Stimulated activated CD8-positive, alpha-beta memory T cell treated with anti-CD3 and anti-CD28 coated beads, Interleukin-4, amount 100 ng/mL, for 4 hours (primary cell): ENCODE measurements at regions not wholly inside any gene's neighbourhood (a gene's known extent, or its start where the extent isn't known, plus 50 kb on each side); places are given as distances from the start of the nearest gene placed in this dataset.
"Not testable (repeated sequence)": the region's sequence is repeated elsewhere in the genome, so short reads cannot be mapped to it uniquely, and the experiment has no call there.

Experiments
- DNase-seq, 2 donors: peaks; one replicate each; pipeline ENCODE4 v3.0.0-alpha.2; 2020; ENCODE audit warnings: low read depth in 2 of 2, low spot score in 1 of 2

DNA sequence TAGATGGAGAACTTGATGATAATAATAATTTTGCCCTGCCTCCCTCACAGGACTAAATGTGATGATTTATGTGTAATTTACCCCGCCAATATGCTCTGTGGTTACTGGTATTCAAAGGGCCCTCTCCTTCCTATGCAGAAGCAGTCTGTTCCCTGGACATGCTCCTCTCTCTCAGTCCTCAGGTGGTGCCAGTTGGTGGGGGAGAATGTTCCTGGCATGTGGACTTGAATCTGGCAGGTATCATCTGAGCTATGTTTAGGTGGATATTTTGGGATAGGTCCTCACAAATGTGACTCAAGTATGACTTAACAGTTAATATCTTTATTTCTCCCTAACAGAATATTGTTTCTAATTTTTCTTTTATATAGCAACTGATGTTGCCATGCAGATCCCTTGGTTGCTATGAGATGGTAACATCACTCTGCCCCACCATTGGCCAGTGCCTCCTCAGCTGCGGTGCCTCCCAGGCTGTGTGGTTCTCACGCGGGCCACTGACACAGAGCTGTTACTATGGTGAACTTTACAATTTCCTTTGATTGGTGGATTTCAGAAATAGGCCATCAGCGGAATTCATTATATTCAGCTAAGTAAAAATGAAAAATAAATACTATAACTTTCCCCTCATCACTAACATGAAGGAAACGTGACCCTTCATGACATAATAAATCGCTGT lies 106.7 kb upstream of the PELI1 start:
- DNase-seq: no peak

DNA sequence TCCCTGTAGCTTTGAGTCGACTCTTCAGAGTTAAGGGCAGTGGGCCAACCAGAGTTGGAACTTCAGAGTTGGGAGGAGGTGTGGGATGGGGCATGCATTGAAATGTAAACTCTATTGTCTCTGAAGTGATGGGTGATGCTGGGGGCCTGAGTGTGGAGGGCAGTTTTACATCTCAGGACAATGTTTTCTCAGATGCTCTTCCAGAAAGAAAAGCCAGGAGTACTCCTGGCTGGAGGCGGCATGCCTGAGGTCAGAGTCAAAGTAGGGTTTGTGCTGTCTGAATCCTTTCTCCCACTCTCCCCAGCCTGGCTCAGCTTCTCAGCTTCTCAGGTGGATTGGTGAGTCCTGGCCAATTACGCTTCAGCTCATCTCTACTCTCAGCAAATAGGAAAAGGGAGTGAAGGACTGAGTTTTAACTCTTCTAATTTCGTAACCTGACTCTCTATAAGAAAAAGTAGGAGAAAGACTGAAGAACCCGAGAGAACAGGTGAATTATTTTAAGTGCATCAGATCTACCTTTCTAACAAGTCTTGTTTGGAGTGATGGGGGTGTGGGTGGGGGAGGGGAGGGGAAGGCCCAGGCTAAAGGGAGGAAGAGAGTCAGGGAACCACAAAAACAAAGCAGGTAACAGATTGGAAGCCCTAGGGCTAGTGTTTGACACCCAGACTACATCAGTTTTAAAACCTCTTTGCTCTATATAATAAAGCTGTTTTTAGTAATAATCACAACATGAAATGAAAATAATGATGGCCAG lies 107.5 kb upstream of the PELI1 start:
- no peak for DNase-seq

DNA sequence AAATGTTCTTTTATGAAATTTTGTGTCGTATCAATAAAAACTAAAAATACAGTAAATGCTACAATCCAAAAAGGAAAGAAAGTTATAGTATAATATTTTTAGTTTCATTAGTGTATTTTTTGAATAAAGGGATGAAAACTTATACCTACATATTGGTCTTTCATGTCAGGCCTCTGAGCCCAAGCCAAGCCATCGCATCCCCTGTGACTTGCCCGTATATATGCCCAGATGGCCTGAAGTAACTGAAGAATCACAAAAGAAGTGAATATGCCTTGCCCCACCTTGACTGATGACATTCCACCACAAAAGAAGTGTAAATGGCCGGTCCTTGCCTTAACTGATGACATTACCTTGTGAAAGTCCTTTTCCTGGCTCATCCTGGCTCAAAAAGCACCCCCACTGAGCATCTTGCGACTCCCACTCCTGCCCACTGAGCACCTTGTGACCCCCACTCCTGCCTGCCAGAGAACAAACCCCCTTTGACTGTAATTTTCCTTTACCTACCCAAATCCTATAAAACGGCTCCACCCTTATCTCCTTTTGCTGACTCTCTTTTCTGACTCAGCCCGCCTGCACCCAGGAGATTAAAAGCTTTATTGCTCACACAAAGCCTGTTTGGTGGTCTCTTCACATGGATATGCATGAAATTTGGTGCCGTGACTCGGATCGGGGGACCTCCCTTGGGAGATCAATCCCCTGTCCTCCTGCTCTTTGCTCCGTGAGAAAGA lies 108.2 kb upstream of the PELI1 start:
- not testable (repeated sequence) for DNase-seq

DNA sequence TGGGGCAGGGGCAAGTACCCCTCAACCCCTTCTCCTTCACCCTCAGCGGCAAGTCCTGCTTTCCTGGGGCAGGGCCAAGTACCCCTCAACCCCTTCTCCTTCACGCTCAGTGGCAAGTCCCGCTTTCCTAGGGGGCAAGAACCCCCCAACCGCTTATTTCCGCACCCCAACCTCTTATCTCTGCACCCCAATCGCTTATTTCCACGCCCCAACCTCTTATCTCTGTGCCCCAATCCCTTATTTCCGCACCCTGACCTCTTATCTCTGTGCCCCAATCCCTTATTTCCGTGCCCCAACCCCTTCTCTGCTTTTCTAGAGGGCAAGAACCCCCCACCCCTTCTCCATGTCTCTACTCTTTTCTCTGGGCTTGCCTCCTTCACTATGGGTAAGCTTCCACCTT lies 109.2 kb upstream of the PELI1 start:
- DNase-seq: not testable (repeated sequence)

DNA sequence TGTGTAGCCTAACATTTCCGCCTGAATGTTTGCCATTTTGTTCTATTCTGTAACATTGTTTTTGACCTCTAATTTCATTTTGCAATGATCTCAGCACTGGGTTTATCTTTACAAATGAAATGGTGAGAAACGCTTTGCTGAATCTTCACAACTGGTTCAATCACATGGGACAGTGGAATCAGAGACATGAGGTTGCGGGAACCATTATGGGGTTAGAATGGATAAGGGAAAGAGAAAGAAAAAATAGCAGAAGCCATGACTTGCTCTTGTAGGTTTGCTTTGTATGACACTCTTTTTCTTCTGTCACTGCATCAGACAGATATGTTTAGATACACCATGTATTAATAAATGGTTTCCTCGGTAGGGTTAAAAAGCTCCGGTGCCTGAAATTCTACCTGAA lies 114.3 kb upstream of the PELI1 start:
- no peak for DNase-seq

DNA sequence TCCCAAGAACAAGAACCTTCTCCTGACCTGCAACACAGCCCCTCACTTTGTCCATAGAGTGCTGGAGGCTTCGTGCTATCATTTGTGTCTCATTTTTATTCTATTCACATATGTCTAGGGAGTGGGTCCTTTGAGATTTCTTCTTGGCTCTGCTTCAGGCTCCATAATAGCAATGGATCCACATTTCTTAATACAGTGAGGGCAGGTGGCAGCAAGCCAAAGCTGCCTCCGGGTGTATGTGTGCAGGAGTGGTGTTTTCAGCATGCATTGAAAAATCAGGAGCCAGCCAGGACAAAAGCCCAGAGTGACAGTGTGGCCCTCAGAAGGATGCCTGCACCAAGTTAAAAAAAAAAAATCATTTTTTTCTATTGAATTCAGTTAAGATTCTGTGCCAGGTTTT lies 115.1 kb upstream of the PELI1 start:
- no peak for DNase-seq

DNA sequence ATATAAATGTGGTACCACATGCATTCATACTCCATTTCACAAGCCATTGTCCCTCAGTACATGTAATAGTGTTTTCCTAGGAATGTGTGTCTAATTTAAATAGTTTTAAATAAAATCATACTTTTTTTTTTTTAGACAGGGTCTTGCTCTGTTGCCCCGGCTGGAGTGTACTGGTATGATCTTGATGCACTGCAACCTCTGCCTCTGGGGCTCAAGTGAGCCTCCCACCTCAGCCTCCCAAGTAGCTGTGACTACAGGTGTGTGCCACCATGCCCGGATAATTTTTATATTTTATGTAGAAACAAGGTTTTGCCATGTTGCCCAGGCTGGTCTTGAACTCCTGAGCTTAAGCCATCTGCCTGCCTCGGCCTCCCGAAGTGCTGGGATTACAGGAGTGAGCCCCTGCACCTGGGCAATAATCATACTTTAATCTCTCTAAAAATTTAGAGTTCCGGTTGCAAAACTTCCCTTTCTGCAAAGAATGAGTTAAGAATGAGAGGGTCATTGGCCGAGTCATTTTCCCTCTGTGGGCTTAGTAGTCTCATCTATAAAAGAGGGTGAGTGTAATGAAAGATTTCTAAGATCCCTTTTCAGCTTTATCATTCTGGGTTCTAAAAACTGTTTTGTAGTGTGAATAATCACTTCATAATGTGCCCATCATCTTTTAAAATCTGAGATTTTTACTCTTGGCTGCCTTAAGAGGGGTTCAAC lies 116.0 kb upstream of the PELI1 start:
- DNase-seq: no peak

DNA sequence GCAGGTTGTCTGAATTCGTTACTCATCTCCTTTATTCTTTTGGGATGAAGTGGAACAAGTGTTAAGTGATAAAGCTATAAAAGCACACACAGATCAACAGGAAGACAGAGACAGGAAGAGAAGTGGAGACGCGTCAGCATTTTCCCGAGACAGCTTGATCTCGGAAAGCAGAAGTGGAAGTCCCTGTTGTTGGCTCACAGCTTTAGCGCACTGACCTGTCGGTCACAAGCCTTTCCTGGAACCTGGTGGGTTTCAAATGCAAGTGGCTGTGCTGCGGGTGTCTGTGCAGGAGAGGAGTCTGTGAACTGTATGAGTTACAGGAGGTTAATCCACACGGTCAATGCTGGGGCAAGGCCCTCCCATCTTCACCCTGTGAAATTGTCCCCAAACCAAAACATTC lies 116.6 kb upstream of the PELI1 start:
- no peak for DNase-seq

DNA sequence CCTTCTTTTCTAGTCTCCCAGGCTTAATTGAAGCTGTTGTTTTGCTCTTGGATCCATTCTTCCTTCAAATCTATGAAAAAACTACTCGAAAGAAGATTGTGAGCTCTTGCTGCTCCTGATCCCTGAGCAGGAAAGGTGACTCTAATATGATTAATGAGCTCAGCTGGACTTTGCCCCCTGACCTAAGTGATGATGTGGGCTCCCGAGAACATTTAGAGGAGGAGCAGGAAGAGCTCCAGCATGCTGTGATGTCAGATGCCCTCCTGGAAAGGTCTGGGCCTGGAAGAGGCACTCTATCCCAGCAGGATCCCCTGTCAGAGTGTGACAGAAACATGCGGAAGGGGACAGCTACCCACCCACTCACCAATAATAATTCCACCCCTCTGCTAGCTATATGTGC lies 117.9 kb upstream of the PELI1 start:
- DNase-seq: no peak

DNA sequence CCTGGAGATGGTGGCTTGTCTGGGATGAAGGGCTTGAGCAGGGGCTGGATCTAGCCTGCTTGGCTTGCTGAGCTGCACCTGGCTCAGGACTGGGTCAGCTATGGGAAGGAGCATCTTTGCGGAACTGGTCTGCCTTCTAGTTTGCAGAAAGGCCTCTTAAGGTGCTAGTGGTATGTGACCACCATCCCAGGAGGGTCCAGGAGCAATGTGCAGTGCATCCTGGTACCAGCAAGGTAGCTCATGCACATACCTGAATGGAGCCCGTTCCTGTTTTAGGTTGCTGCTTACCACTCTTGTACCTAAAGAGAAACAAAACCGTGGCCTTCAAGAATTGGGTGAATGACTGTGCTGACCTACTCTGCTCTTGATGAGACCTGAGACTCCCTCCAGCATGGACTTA lies 118.6 kb upstream of the PELI1 start:
- no peak for DNase-seq

DNA sequence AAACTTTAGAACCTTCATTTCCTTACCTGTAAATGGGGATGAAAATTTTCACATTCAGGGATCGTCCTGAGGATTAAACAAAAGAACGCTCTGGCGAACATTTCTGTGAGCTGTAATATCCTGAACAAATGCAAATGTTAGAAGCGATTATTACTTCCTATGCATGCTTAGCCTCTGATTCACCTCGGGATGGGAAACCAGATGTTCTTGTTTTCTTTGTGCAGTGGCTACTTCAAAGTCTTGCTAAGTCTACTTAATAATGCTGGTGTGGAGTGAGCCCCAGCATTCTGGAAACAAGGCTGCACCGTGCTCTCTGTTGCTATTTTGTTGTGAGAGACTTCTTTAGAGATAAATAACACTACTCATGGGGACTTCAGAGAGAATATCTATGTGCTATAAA lies 119.1 kb upstream of the PELI1 start:
- DNase-seq: no peak

DNA sequence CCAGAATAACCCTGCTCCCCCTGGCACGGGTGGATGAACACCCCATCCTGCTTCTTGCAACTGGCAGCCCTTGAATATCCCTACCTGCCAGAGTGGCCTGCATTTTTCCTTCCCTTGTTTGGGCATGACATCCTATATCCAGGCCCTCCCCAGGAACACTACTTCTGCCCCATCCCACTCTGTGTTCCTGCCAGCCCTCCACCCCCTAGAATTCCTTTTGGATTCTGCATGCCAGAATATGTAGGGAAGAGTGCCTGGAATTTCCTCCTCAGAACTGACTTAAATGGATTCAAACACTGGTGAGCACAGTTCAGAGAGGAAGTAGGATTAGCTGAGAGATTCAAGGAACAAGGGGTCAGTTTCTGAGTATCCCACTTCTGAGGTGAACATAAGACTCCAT lies 123.5 kb upstream of the PELI1 start:
- DNase-seq: no peak

DNA sequence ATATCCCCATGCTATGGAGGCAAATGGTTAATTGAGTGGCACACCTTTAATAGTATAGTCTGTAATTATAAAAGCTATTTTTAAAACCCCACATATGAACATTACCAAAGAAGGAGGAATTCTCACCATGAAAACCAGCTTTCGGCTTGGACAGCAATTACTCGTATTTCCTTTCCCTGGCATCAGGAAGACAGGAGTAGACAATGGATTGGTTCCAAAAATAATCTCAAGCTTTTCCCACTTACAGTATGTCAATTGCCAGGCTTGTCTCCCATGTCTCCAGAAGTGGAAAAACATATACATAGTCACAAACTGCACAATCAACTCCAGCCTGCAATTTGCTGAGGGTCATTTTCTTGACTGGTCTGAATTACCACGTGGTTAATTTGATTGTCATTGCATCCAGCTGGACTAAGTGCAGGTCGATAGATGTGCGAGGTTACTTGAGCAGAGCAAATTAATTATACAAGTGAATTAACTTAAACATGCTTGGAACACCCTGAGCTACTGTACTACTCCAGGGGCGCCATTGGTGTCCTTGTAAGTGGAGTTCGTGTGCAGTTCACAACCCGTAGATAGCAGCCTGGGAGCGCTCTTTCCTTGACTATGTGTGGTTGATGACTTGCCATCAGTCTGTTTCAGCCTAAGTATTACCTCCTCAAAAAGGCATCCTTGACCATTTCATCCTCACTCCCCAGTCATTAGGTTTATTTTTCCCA lies 124.3 kb upstream of the PELI1 start:
- no peak for DNase-seq

DNA sequence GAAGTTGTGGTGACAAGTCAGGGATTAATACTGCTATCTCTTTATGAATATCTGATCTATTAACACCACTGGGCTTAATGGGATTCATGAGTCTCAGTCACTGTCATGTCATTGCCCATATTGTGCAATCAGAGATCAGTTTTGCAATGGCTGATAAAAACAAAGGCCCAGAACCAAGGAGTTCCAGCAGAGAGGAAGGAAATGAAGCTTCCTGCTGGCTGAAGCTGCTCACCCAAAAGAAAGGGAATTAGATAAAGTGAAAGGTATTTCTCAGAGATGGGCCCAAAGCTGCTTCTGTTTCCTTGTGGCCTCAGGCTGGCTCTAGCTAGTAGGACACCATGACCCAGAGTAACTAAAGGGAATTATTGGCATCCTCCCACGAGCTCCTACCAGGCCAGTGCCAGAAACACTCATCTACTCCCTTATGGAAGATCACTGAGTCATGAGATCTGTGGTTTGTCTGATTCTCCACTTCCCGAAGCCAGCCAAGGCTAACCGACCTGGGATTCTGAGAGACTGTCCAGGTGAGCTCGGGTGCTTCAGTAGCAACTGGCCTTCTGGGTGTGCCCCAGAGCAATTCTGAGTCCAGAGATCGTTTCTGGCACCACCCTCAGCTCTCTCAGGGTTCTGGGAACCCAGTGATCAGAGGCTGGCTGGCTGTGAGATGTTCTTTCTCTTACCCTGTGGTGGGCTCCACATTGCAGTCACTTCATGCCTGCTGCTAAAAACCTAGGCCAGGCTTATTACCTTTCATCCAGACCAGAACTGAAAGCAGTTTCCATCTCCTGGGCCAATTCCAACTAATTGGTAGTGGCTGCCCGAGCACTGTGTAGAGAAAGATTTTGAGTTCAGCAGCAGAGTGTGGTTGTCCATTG lies 129.5 kb upstream of the PELI1 start:
- DNase-seq: no peak

DNA sequence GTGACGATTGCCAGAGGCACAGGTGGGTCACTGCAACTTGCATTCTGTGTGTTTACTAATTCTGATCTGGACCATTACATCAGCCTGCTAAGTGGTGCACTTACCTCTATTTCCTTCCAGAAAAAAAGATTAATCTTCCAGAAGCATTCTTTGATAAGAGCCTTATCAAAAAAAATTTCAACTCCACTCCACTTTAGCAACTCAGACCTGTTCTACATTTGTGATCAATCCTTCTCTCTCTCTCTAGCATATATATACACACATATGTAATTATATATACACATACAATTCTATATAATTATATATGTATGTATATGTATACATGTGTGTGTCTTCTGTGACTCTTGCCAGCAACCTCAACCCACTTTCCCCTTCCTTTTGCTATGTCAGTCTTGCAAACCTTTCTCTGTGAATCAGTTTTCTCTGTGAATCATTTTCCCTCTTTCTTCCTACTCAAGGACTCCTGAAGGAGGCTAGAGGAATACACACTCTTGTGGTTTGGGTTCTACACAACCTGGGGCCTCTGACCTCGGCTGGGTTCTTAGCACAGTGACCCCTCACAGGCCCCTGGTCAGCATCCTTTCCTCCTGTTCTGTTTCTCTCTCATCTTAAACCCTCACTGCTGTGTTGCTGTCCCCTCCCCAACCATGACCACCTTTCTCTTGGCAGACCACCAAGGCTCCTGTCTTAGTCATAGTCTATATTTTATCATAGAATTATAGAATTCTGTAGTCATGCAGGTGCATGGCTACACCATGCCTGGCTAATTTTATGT lies 130.4 kb upstream of the PELI1 start:
- no peak for DNase-seq

DNA sequence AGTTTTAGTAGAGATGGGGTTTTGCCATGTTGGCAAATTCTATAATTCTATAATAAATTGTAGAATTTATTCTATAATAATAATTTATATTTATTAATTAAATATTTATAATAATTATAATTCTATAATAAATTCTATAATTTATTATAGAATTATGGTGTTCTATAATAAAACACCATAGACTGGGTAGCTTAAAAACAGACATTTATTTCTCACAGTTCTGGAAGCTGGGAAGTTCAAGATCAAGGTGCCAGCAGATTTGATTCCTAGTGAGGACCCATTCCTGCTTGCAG lies 130.9 kb upstream of the PELI1 start:
- no peak for DNase-seq

DNA sequence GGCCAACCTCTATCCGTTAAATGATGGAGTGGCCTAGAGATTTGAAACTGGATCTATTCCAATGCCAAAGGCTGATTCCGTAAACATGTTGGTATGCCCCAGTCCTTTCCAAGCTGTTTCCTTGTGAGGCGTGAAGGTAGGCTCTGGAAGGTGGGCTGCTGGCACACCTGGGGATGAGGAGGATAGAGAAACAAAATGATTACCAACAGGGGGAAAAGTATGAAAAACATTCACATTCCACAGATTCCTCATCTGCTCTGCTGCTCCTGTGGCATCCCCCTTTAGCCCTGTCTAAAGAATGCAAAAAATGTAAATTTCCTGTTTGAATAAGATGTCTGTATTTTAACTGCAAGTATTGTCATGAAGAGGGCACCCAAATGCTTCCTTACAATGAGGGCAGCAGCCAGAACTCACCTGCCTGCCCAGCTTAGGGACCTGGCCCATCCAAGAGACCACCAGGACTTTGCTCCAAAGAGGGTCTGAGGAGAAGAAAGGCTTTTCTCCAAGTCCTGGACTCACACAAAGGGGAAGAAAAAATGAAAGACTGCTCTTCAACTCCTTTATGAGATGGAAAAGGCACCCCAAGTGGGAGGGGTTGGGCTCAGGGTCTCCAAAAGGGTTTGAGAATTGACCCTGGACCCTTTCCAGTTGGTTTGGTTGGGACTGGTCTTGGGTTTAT lies 132.3 kb upstream of the PELI1 start:
- no peak for DNase-seq

DNA sequence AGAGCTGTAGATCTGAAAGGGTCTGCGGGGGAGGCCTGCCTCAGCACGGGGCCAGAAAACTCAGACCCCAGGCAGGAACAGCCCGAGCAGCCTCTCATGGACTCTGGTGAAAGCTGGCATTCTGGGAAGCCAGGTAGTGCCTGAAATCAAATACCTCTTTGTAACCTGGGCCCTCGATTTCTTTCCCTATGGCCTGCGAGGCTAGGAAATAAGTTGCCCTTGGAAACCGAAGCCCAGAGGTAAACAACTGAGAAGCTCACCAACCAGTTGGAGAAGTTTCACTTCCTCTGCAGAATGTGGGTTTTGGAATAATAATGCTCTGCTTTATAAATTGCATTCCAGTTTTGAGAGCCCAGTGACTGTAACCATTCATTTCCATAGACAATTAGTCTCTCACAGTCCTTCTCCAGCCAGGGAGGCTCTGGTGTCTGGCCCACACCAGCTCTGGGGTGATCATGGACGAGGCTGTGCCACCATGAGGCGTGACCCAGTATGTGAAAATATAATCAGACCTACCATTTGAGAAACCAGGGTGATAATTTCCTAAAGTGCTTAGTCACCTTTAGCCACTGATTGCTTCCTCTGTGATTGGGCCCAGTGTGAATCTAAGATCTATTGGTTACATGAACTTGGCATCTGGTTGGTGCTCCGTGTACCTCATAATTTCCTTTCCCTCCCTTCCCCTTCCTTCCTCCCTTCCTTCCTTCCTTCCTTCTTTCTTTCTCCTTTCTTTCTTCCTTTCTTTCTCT lies 133.1 kb upstream of the PELI1 start:
- DNase-seq: no peak
